HG03565 (cell line): ENCODE measurements at regions not wholly inside any gene's neighbourhood (a gene's known extent, or its start where the extent isn't known, plus 50 kb on each side); places are given as distances from the start of the nearest gene placed in this dataset.

ENCODE experiments used
- ATAC-seq: cut with Tn5 transposase; IDR thresholded peaks from one replicate; pipeline ENCODE4 v1.9.1; 2021; ENCODE audit warnings: mild to moderate bottlenecking, moderate library complexity; ENCODE audit not compliant: unreplicated experiment

- no peak for ATAC-seq
Measured at GRCh38 chr16:85187447-85187846, 75.2 kb upstream of the CIBAR2 start.

DNA sequence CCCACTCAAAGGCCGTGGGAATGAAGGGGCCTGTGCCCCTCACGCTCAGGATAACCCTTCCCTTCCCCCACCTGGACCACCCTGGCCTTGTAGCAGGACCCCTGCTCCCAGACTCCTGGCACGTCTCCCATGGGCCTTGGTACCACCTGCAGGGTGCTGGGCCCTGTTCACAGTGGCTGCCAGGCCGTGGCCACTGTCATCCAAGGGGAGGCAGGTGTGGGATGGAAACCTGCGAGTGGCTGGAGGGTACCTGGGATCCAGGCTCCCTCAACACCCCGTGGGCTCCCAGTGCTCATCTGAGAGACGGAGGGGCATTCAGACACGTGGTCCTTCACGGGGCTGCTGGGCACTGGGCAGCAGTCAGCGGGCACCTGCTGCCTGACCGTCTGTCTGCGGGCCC is 75.6 kb upstream of the CIBAR2 start:
- ATAC-seq: no peak

DNA sequence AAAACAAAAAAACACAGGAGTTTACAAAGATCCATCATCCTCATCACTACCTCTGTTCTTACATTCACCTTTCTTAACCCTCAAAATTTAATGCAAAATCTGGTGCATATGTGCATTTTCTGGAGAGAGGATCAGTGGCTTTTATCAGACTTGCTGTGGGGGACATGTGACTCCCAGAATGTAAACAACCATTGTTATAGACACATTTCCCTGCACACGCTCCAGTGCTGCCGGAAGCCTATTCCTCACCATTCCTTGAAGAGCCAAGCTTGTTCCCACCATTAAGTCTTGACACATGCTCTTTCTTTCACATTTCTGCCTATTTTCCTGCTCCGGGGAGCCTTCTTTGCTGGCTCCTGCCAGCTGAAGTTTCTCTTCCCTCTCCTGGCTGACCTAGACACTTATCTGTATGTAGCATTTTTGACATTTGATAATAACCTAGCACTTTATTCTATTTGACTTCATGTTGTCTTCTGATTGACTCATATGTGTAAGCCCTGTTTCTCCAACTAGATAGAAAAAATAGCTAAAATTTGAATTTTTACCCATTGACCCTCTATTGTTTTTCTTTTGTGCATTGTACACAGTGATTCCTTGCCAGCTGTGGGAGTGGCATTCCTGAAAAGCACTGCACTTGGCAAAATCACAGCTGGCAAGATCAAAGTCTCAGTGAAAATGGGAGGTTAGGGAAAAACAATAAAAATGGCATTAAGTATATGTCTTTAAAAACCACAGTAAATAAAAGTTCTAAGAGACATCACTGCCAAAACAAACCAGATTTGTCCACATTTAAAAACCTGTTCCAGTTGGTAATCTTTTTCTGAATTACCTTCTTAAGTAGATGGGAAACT is 76.8 kb upstream of the CIBAR2 start:
- ATAC-seq: no peak

DNA sequence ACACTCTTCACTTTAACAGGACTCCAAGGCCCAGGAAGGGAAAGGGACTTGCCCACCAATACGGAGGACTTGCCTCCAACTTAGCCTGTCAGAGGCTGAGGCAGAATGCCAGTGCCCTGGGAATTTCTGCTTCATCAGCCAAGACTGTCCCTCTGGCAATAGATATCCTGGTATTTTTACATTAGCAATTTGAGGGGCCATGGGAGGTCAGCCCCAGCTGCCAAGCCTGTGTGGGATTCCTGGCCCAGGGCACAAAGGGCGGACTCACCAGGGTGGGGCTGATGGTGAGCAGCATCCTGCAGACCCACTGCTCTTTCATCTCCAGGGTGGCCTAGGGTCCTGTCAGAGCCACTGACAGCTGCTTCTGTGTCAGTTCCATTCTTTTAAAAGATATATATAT is 78.3 kb upstream of the CIBAR2 start:
- ATAC-seq: no peak

- no peak for ATAC-seq
Measured at GRCh38 chr16:85191341-85191965, 79.2 kb upstream of the CIBAR2 start.

DNA sequence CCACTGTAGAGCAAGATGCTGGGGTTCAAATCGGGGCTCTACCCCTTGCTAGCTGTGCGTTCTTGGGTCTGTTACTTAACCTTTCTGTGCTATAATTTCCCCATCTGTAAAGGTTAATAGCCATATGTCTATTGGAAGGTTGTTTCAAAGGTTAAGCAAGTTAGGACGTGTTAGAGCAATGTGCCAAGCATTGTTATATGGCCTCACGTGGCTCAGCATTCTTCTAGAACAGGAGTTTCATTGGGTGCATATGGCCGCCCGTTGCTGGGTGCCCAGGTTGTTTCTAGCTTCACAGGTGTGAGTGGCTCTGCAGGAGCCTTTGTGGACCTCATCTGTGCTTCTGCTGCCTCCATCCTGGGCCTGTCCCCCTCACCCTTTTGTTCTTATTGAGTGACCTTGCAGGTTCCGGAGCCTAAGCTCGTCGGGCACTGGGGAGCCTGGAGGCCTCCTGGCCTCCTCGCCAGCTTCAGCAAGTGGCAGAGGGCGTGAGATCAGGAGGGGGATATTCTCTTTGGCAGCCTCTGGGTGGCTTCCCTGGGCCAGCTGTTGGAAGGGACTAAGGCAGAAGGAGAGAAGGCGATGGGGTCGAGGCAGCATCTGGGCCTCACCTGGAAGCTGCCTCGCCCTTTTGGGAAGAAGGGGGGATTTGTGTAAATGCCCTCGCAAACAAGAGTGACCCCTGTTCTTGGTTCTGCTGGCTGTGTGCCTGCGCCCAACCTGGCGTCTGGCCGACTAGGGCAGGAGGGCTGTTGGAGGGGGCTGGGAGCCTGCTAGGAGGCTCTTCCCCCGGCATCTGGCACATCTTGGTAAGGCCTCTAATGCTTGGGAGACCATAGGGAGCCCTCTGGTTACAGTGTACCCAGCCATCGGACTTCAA is 80.2 kb upstream of the CIBAR2 start:
- ATAC-seq: no peak

- no peak for ATAC-seq
Measured at GRCh38 chr16:85193115-85193493, 80.8 kb upstream of the CIBAR2 start.

DNA sequence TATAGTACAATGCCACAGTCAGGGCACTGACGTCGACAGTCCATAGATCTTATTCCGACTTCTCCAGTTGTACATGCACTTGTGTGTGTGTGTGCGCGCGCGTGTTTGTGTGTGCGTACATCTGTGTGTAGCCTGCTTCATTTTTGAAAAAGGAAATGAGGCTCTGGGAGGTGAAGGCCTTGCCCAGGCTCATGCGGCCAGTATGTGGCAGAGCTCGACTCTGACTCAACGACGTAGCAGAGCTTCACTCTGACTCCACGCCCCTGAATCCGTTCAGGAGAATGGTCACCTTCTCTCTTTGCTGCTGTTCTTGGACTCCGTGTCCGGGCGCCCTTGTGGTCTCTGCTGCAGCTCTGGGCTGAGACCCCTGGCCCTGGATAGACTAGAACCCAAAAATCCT is 81.6 kb upstream of the CIBAR2 start:
- no peak for ATAC-seq

GRCh38 chr16:85194307-85195270 is 82.3 kb upstream of the CIBAR2 start:
- ATAC-seq: no peak

- ATAC-seq: no peak
Measured at GRCh38 chr16:85195271-85195647, 83.0 kb upstream of the CIBAR2 start.

DNA sequence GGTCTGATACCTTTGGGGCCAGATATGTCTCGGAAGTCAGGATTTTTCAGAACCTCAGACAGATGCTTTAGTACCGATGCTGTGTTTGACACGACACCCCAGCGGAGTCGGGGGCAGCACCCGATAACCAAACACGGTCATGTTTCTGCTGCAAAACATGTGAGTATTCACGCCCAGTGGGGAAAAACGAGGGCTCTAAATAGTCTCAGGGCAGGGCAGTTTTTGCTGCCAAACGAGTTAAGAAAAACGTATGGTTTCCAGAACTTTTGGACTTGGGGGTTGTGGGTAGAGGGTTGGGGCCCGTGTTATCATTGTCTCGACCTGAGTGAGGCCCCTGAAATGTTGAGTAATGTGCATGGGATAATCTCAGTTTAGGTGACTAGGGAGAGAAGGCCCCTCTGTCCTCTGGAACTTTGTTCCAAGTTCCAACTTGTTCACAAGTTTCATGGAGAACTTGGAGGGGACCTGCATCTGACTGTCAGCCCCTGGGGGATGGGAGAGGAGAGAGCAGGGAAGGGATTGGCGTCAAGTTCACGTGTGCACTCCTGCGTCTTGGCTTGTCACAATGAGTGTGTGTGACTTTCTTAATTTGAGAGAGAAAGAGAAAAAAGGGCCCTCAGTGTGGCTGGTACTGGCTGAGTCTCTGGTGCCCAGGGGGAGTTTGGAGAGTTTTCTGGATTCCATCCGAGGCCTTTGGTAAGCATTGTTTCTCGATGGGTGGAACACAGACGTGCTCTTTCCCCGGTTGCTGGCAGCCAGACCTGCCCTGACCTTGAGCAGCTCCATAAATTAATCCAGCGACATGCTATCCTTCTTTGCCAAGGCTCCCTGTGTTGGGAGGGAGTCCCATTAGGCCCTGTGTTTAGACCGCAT is 83.9 kb upstream of the CIBAR2 start:
- no peak for ATAC-seq

DNA sequence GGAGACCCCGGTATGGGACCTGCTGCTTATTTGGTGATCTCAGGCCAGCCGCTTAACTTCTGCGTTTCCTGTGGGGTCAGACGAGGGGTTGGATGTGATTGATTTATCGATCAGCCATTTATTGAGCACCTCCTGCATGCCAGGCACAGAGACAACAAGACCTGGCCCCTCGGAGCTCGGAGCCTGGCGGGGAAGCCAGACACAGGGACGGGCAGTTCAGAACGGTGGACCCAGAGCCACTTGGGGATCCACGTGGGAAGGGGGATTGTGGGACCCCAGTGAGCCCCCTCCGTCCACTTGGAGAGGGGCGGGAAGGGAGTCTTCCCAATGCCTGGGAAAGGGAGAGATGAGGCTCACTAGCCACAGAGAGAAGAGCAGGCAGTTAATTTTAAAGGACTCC is 84.7 kb upstream of the CIBAR2 start:
- ATAC-seq: no peak

DNA sequence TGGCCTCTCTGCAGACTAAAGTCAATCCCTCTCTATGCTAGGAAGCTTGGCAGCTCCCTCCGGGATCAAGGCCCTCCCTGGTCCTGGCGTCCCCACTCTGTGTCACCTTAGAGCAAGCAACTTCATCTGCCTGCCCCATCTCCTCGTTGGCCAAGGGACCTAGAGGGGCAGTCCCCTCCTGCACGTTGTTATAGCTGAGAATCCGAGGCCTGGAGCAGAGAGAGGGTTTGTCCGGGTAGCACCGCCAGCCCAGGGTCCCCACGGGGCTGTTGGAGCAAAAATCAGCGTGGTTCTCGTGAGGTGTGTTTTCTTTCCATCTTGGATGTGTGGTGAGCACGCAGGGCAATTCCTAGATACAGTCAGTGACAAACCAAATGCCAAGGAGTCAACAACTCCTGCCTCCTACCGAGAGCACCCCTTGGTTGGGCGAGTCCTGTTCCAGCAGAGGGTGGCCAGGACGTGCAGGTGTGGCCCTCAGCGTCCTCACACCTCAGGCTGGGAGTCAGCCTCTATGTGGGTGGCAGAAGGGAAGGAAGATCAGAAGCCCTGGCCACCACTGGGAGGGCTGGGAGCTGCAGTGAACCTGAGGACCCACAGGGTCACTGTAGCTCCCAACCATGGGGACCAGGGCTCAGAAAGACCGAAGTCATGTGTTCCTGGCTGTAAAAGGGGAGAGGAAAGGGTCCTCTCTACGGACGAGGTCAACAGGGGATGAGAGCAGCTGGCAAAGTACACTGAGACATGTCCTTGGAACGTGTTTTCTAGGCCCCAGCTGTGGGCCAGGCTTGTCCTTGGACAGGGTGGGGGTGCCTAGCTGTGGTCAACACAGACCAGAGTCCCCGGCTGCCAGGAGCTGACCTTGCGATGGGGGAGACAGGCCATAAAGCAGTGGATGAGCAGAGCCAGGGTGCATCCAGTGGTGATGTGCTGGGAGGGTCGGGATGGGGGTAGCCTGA is 85.6 kb upstream of the CIBAR2 start:
- no peak for ATAC-seq

DNA sequence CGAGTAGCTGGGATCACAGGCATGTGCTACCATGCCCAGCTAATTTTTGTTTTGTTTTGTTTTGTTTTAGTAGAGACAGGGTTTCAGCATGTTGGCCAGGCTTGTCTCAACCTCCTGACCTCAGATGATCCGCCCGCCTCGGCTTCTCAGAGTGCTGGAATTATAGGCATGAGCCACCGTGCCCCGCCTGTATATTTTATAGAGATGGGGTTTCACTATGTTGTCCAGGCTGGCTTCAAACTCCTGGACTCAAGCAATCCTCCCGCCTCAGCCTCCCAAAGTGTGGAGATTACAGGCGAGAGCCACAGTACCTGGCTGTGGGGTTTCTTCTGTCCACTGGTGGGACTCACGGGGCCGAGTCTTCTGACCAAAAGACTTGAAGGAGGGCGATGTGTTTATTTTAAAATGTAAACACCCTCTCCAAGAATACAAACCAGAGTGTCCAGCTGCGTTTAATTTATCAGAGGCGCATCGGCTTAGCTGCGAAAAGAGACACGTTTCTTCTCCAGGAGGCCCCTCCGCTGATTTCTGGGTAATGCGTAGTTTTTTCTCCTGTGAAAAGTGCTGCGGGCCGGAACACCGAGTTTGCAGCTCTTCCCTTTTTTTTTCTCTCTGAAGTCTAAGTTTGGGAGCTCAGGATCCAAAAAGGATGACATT is 86.9 kb upstream of the CIBAR2 start:
- ATAC-seq: no peak

- ATAC-seq: no peak
Measured at GRCh38 chr16:85199880-85200279, 87.6 kb upstream of the CIBAR2 start.

GRCh38 chr16:85200471-85201278 is 88.4 kb upstream of the CIBAR2 start:
- no peak for ATAC-seq

- no peak for ATAC-seq
Measured at GRCh38 chr16:85201574-85201973, 89.3 kb upstream of the CIBAR2 start.
